MM.1S (cell line): ENCODE measurements at regions not wholly inside any gene's neighbourhood (a gene's known extent, or its start where the extent isn't known, plus 50 kb on each side); places are given as distances from the start of the nearest gene placed in this dataset.

Experiments used
- DNase-seq: peaks from one replicate; pipeline ENCODE4 v3.0.0-alpha.2; 2015
- H2AFZ ChIP-seq: fragments of 300-600 bp; sonication (generic); 2 replicates; pipeline ENCODE4 v1.6.0; 2016; ENCODE audit warnings: antibody characterized with exemption, low read length
- H3F3A ChIP-seq: fragments of 300-600 bp; sonication (generic); 2 replicates; pipeline ENCODE4 v1.6.1; 2016; ENCODE audit warnings: mild to moderate bottlenecking, antibody characterized with exemption, low read length, moderate library complexity, mixed read lengths; ENCODE audit not compliant: insufficient read depth
- H3K27ac ChIP-seq: fragments of 300-600 bp; sonication (generic); 2 replicates; pipeline ENCODE4 v1.5.1; 2016; ENCODE audit warnings: mild to moderate bottlenecking, low read length
- H3K27me3 ChIP-seq: fragments of 300-600 bp; sonication (generic); replicated peaks from 2 replicates; pipeline ENCODE4 v1.6.0; 2016; ENCODE audit warnings: low read length; ENCODE audit not compliant: insufficient read depth
- H3K36me3 ChIP-seq: fragments of 300-600 bp; sonication (generic); replicated peaks from 2 replicates; pipeline ENCODE4 v1.6.1; 2016; ENCODE audit warnings: mild to moderate bottlenecking, low read length, mixed read lengths; ENCODE audit not compliant: insufficient read depth
- H3K4me1 ChIP-seq: fragments of 300-600 bp; sonication (generic); 2 replicates; pipeline ENCODE4 v1.6.1; 2016; ENCODE audit warnings: low read length, mixed read lengths
- H3K4me2 ChIP-seq: fragments of 300-600 bp; sonication (generic); 2 replicates; pipeline ENCODE4 v1.6.0; 2016; ENCODE audit warnings: low read depth, low read length
- H3K4me3 ChIP-seq: fragments of 300-600 bp; sonication (generic); 2 replicates; pipeline ENCODE4 v1.5.1; 2016; ENCODE audit warnings: low read length, mixed read lengths
- H3K79me2 ChIP-seq: fragments of 300-600 bp; sonication (generic); 2 replicates; pipeline ENCODE4 v1.6.1; 2016; ENCODE audit warnings: mixed run types, low read length, mixed read lengths
- H3K9ac ChIP-seq: fragments of 300-600 bp; sonication (generic); 2 replicates; pipeline ENCODE4 v1.6.1; 2016; ENCODE audit warnings: low read length, mixed read lengths
- H3K9me2 ChIP-seq: fragments of 300-600 bp; sonication (generic); replicated peaks from 2 replicates; pipeline ENCODE4 v1.6.1; 2016; ENCODE audit warnings: mild to moderate bottlenecking, low read length, mixed read lengths; ENCODE audit not compliant: insufficient read depth
- H3K9me3 ChIP-seq: fragments of 300-600 bp; sonication (generic); replicated peaks from 2 replicates; pipeline ENCODE4 v1.6.1; 2016; ENCODE audit warnings: mild to moderate bottlenecking, low read length, mixed read lengths; ENCODE audit not compliant: insufficient read depth
- H4K20me1 ChIP-seq: fragments of 300-600 bp; sonication (generic); 2 replicates; pipeline ENCODE4 v1.6.1; 2016; ENCODE audit warnings: mild to moderate bottlenecking, low read length, moderate library complexity, mixed read lengths; ENCODE audit not compliant: insufficient read depth
- EZH2 ChIP-seq: fragments of 300-600 bp; sonication (generic); optimal IDR thresholded peaks from 2 replicates; pipeline ENCODE3; 2017; ENCODE audit warnings: low read depth, mild to moderate bottlenecking, antibody characterized with exemption, low read length, mixed read lengths
- EZH2phosphoT487 ChIP-seq: fragments of 300-600 bp; sonication (generic); IDR thresholded peaks from 2 replicates; pipeline ENCODE4 v1.6.1; 2018; ENCODE audit warnings: antibody characterized with exemption, low read length
- TF ChIP-seq, protein P1 (sequence below): fragments of 300-600 bp; sonication (generic); IDR thresholded peaks from 2 replicates; pipeline ENCODE4 v1.5.1; 2016; ENCODE audit warnings: antibody characterized with exemption, low read length, mixed read lengths

GRCh38 chr4:153093802-153094201, 110.4 kb upstream of the TRIM2 start:
- no peaks in the 10 kb centered on the region for H4K20me1 ChIP-seq
- no peaks in the 10 kb centered on the region for H3K79me2 ChIP-seq
- H3K36me3 ChIP-seq = no peaks in the 10 kb centered on the region

DNA sequence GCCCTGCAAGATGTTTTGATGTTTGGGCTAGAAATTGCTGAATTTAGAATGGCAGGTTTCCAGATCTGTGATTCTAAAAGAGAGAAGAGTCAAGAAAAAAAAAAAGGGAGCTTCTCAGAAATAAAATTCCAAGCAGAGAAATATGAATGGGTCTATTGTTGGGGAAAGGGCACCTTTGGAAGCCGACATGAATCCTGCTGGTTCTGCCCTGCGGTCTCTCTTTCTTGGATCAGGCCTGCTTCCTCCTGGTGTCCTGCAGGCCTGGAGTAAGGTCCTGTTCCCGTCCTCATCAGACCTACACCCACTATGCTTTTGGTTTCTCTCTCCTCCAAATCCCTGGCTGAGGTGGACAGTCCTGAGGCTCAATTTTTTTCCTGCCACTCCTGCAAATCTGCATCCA, 109.8 kb upstream of the TRIM2 start:
- TF ChIP-seq EZH2phosphoT487 = no peak
- TF ChIP-seq EZH2 = no peak
- TF ChIP-seq, protein P1, sequence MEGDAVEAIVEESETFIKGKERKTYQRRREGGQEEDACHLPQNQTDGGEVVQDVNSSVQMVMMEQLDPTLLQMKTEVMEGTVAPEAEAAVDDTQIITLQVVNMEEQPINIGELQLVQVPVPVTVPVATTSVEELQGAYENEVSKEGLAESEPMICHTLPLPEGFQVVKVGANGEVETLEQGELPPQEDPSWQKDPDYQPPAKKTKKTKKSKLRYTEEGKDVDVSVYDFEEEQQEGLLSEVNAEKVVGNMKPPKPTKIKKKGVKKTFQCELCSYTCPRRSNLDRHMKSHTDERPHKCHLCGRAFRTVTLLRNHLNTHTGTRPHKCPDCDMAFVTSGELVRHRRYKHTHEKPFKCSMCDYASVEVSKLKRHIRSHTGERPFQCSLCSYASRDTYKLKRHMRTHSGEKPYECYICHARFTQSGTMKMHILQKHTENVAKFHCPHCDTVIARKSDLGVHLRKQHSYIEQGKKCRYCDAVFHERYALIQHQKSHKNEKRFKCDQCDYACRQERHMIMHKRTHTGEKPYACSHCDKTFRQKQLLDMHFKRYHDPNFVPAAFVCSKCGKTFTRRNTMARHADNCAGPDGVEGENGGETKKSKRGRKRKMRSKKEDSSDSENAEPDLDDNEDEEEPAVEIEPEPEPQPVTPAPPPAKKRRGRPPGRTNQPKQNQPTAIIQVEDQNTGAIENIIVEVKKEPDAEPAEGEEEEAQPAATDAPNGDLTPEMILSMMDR = no peak
- no peaks in the 10 kb centered on the region for H3K9me3 ChIP-seq
- H4K20me1 ChIP-seq = no peaks in the 10 kb centered on the region
- no peaks in the 10 kb centered on the region for H3K36me3 ChIP-seq
- no peak overlapping the region for H3K4me3 ChIP-seq
- no peaks in the 10 kb centered on the region for H3K79me2 ChIP-seq
- peaks cover 18% of the 10 kb centered on the region for H3F3A ChIP-seq
- H3K4me2 ChIP-seq = no peak overlapping the region
- H3K4me1 ChIP-seq = peaks cover 30% of the 10 kb centered on the region
- no peak overlapping the region for H3K9ac ChIP-seq
- no peaks in the 10 kb centered on the region for H3K9me2 ChIP-seq
- H3K27ac ChIP-seq = no peak overlapping the region
- no peak overlapping the region for H2AFZ ChIP-seq
- no peak for DNase-seq
- no peaks in the 10 kb centered on the region for H3K27me3 ChIP-seq

More at GRCh38 chr4:153093802-153094201, 110.4 kb upstream of the TRIM2 start:
- Histone ChIP-seq H3F3A (peaks cover 24% of the 10 kb centered on the region), H3K9me3 (no peaks in the 10 kb centered on the region), H3K27me3 (no peaks in the 10 kb centered on the region), H2AFZ (no peak overlapping the region), H3K4me2 (no peak overlapping the region), H3K4me1 (peaks cover 35% of the 10 kb centered on the region), H3K9ac (no peak overlapping the region), H3K27ac (no peak overlapping the region), H3K9me2 (no peaks in the 10 kb centered on the region), H3K4me3 (no peak overlapping the region)
- TF ChIP-seq, protein P1 = no peak
- no peak for TF ChIP-seq EZH2phosphoT487
- TF ChIP-seq EZH2 = no peak
- no peak for DNase-seq

- Histone ChIP-seq H3K36me3 (no peaks in the 10 kb centered on the region), H3K9me2 (no peaks in the 10 kb centered on the region), H2AFZ (no peak overlapping the region), H3K4me3 (no peak overlapping the region), H3F3A (peaks cover 8% of the 10 kb centered on the region), H3K27ac (no peak overlapping the region), H3K9ac (no peak overlapping the region), H3K9me3 (no peaks in the 10 kb centered on the region), H3K4me1 (peaks cover 19% of the 10 kb centered on the region), H4K20me1 (no peaks in the 10 kb centered on the region), H3K4me2 (no peak overlapping the region), H3K27me3 (no peaks in the 10 kb centered on the region), H3K79me2 (no peaks in the 10 kb centered on the region)
- DNase-seq = no peak
- TF ChIP-seq EZH2phosphoT487 = no peak
- TF ChIP-seq, protein P1 = peak; percentile 8; the same call in 1 of the 2 replicates
Observed at GRCh38 chr4:153095448-153096204, 108.6 kb upstream of the TRIM2 start.
